ENCODE measurements at regions not wholly inside any gene's neighbourhood (a gene's known extent, or its start where the extent isn't known, plus 50 kb on each side); places are given as distances from the start of the nearest gene placed in this dataset.

DNA sequence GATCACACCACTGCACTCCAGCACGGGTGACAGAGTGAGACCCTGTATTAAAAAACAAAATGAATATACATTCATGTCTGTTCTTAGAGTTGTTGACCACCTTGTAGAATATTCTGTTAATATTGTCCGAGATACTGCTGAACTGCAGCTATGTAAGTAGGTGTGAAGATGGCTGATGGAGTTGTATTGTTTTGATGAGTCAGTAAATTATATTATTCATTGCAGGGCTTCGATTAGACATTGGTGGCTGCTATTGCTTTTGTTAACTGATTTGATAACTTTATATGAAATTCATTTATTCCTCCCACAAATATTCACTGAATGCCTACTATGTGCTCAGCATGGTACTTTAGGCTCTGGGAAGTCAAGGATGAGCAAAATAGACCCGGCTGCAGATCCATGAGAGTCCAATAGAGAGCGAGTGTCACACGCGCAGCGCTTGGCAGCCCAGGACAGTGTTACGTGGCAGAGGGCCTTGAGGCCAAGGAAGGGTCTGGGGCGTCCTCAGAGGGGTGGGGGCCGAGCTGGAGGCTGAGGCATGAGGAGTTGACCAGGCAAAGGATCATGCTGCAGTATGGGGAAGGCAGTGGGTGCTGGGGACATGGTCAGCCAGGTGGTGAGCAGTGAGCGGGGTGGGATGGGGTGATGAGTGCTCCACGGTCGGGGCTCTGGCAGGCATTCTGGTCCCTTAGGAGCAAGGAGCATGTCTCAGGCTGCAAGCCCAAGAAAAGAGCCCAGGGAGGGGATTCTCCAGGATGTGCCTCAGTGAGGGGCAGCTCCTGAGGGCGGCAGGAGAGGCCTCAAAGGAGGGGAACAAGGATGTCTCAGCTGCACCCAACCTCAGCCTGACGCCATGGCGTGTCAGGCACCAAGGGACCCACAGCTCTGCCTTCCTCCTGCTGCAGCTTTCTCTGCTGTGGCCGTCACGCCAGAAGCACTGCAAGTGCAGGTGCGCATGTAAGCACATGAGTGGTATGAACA, 243.5 kb downstream of the GADD45G start (continued):
- TF ChIP-seq SRF (IDR thresholded peaks at IDR 0.05; ENCODE audit: low read depth, low read length) (no peak), TBP (IDR thresholded peaks at IDR 0.05; ENCODE audit: low read depth, low read length) (no peak), POU5F1 (IDR thresholded peaks at IDR 0.05; ENCODE audit: low read depth, low read length) (no peak), CTBP2 (IDR thresholded peaks at IDR 0.05; ENCODE audit: borderline replicate concordance, insufficient read depth, insufficient read length, low read length) (no peak)

All from H1 (cell line).